Stimulated activated CD4-positive, alpha-beta T cell treated with anti-CD3 and anti-CD28 coated beads, Interleukin-1b, Interleukin-23, amount 100 ng/mL, for 24 hours (primary cell): ENCODE measurements at regions not wholly inside any gene's neighbourhood (a gene's known extent, or its start where the extent isn't known, plus 50 kb on each side); places are given as distances from the start of the nearest gene placed in this dataset.
"Not testable (repeated sequence)": the region's sequence is repeated elsewhere in the genome, so short reads cannot be mapped to it uniquely, and the experiment has no call there.

ENCODE experiments used
- DNase-seq, 4 experiments: peaks; one replicate each; pipeline ENCODE4 v3.0.0-alpha.2; 2020; ENCODE audit warnings: low read depth in 4 of 4, low spot score in 1 of 4

- no peak for DNase-seq
These were observed 59.0 kb upstream of the CHST15 start for GRCh38 chr10:124152139-124153022.

- DNase-seq = no peak
These were observed 58.2 kb upstream of the CHST15 start for GRCh38 chr10:124151466-124152095.

GRCh38 chr10:124150807-124151417 is 57.5 kb upstream of the CHST15 start:
- no peak for DNase-seq

GRCh38 chr10:124150189-124150806 is 56.9 kb upstream of the CHST15 start:
- no peak for DNase-seq

- no peak for DNase-seq
These were observed 56.0 kb upstream of the CHST15 start for GRCh38 chr10:124149189-124150042.

- DNase-seq = not testable (repeated sequence)
These were observed 55.3 kb upstream of the CHST15 start for GRCh38 chr10:124148509-124149188.

GRCh38 chr10:124146483-124146882 is 53.1 kb upstream of the CHST15 start:
- DNase-seq = no peak

- no peak for DNase-seq
These were observed 51.9 kb upstream of the CHST15 start for GRCh38 chr10:124145109-124145870.

- no peak for DNase-seq
These were observed 51.1 kb upstream of the CHST15 start for GRCh38 chr10:124144536-124144935.

- DNase-seq = no peak
These were observed 50.3 kb upstream of the CHST15 start for GRCh38 chr10:124143721-124144120.
